HepG2 (cell line): ENCODE measurements at regions not wholly inside any gene's neighbourhood (a gene's known extent, or its start where the extent isn't known, plus 50 kb on each side); places are given as distances from the start of the nearest gene placed in this dataset.

Experiments used
- ATAC-seq: fragments of 200-7000 bp; cut with Tn5 transposase; 3 replicates; pipeline ENCODE4 v1.9.1; 2020; ENCODE audit warnings: mild to moderate bottlenecking, moderate library complexity
- BruUV-seq: library from RNA; stranded (reverse); fragments of 400-500 nt; replicated peaks from 2 replicates; lab custom pipeline; 2021; lab: Mats Ljungman, UMichigan
- CTCF ChIA-PET: fragments of 300-600 bp; formaldehyde crosslinking; extraction: SDS; loops from one replicate; lab custom pipeline; 2021; ENCODE audit warnings: low total read pairs, inconsistent platforms, low intra/inter-chr PET ratio; lab: Yijun Ruan, JAX
- POLR2A ChIA-PET: fragments of 350-600 bp; sonication (Branson Sonifier 250); formaldehyde crosslinking; loops from one replicate; lab custom pipeline; 2020; ENCODE audit warnings: antibody characterized with exemption, inconsistent platforms; lab: Yijun Ruan, JAX
- DNase-seq: peaks from one replicate; pipeline ENCODE4 v3.0.0-alpha.2; 2015; ENCODE audit warnings: low spot score
- FAIRE-seq: peaks from 3 replicates; lab custom pipeline; 2011; peaks lifted over from hg19 to GRCh38; lab: Jason Lieb, UNC
- H2AFZ ChIP-seq: one replicate; pipeline ENCODE4 v1.6.1; 2011; ENCODE audit warnings: low read length, inconsistent platforms
- H3K27ac ChIP-seq: fragments of 300-600 bp; 3 replicates; pipeline ENCODE4 v1.8.0; 2011; ENCODE audit warnings: mixed run types, mild to moderate bottlenecking, mixed read lengths, low read length, inconsistent platforms; ENCODE audit not compliant: insufficient read depth; ENCODE audit errors: extremely low read length
- H3K27me3 ChIP-seq, 2 experiments: fragments of 200-600 bp in 1 of 2; 2 replicates in 1 of 2; 3 replicates in 1 of 2; pipeline versions ENCODE4 v1.6.0 to v1.8.0; 2011; ENCODE audit warnings: low read length in 2 of 2, mild to moderate bottlenecking in 2 of 2, moderate library complexity in 2 of 2, inconsistent platforms in 1 of 2; ENCODE audit not compliant: insufficient read depth in 2 of 2, control insufficient read depth in 1 of 2
- H3K36me3 ChIP-seq, 2 experiments: fragments of 200-600 bp in 1 of 2; replicated peaks in 1 of 2; 2 replicates in 1 of 2; 3 replicates in 1 of 2; pipeline versions ENCODE4 v1.5.1 to v1.8.0; 2011; ENCODE audit warnings: low read length in 2 of 2, inconsistent platforms in 1 of 2; ENCODE audit not compliant: insufficient read depth in 2 of 2, control insufficient read depth in 1 of 2
- H3K4me1 ChIP-seq: 2 replicates; pipeline ENCODE4 v1.5.1; 2012; ENCODE audit warnings: low read length, inconsistent platforms; ENCODE audit not compliant: insufficient read depth
- H3K4me2 ChIP-seq: 2 replicates; pipeline ENCODE4 v1.6.0; 2011; ENCODE audit warnings: low read depth, low read length, inconsistent platforms
- H3K4me3 ChIP-seq, 3 experiments: fragments of 200-600 bp in 1 of 3; sonication (generic), shearing (Covaris generic) in 1 of 3; replicated peaks in 1 of 3; 2 replicates each; pipeline ENCODE4 v1.5.1; 2011 to 2016; ENCODE audit warnings: low read length in 3 of 3, inconsistent platforms in 2 of 3, low read depth in 2 of 3, mild to moderate bottlenecking in 2 of 3, control low read depth in 1 of 3, mixed read lengths in 1 of 3; ENCODE audit not compliant: insufficient read depth in 1 of 3
- H3K79me2 ChIP-seq: one replicate; pipeline ENCODE4 v1.6.1; 2011; ENCODE audit warnings: low read length, inconsistent platforms; ENCODE audit not compliant: insufficient read depth
- H3K9ac ChIP-seq: 2 replicates; pipeline ENCODE4 v1.6.0; 2011; ENCODE audit warnings: mild to moderate bottlenecking, low read depth, low read length, inconsistent platforms; ENCODE audit not compliant: insufficient read depth
- H3K9me3 ChIP-seq: 2 replicates; pipeline ENCODE4 v1.5.1; 2012; ENCODE audit warnings: mild to moderate bottlenecking, low read length
- H4K20me1 ChIP-seq: 2 replicates; pipeline ENCODE4 v1.6.0; 2011; ENCODE audit warnings: inconsistent platforms, mild to moderate bottlenecking, low read length, moderate library complexity; ENCODE audit not compliant: insufficient read depth
- GRHL1 ChIP-seq: sonication (generic); formaldehyde crosslinking; conservative IDR thresholded peaks from 2 replicates; pipeline ENCODE4 v1.8.0; 2022; ENCODE audit warnings: missing genetic modification reagents
- HNF1B ChIP-seq: sonication (generic); formaldehyde crosslinking; IDR thresholded peaks from 2 replicates; pipeline ENCODE4 v1.5.1; 2020; ENCODE audit warnings: mild to moderate bottlenecking, moderate library complexity, missing genetic modification reagents
- KDM1A ChIP-seq: IDR thresholded peaks from 2 replicates; pipeline ENCODE4 v1.6.1; 2016; ENCODE audit warnings: missing compliant biosample characterization
- NFRKB ChIP-seq: fragments of 450-650 bp; IDR thresholded peaks from 2 replicates; pipeline ENCODE4 v1.6.1; 2017
- ONECUT2 ChIP-seq: sonication (generic); formaldehyde crosslinking; IDR thresholded peaks from 2 replicates; pipeline ENCODE4 v1.4.0; 2020; ENCODE audit warnings: missing genetic modification reagents
- PBX3 ChIP-seq: sonication (generic); formaldehyde crosslinking; IDR thresholded peaks from 2 replicates; pipeline ENCODE4 v1.8.1; 2023; ENCODE audit warnings: missing genetic modification reagents, inconsistent platforms, borderline replicate concordance
- PHF5A ChIP-seq: IDR thresholded peaks from one replicate; pipeline ENCODE4 v1.6.1; 2018; ENCODE audit warnings: low read depth, missing genetic modification reagents; ENCODE audit not compliant: unreplicated experiment
- RXRB ChIP-seq: IDR thresholded peaks from 2 replicates; pipeline ENCODE4 v1.6.1; 2016; ENCODE audit warnings: borderline replicate concordance, missing genetic modification reagents, missing compliant biosample characterization
- SETDB1 ChIP-seq: sonication (generic); formaldehyde crosslinking; IDR thresholded peaks from 2 replicates; pipeline ENCODE4 v1.5.1; 2020; ENCODE audit warnings: missing genetic modification reagents, mild to moderate bottlenecking, borderline replicate concordance
- SNAPC5 ChIP-seq: sonication (generic); formaldehyde crosslinking; IDR thresholded peaks from 2 replicates; pipeline ENCODE4 v1.8.1; 2023; ENCODE audit warnings: mild to moderate bottlenecking, missing genetic modification reagents, borderline replicate concordance
- YY1 ChIP-seq: IDR thresholded peaks from 2 replicates; pipeline ENCODE4 v1.6.1; 2011; ENCODE audit warnings: low read length, low read depth, moderate library complexity, mild to moderate bottlenecking; ENCODE audit not compliant: insufficient read depth, insufficient replicate concordance
- ZBTB3 ChIP-seq: sonication (generic); formaldehyde crosslinking; IDR thresholded peaks from 2 replicates; pipeline ENCODE4 v1.4.0; 2020; ENCODE audit warnings: low read depth, mild to moderate bottlenecking, moderate library complexity, missing genetic modification reagents, borderline replicate concordance
- ZNF773 ChIP-seq: sonication (generic); formaldehyde crosslinking; IDR thresholded peaks from 2 replicates; pipeline ENCODE4 v1.4.0; 2020; ENCODE audit warnings: missing genetic modification reagents, borderline replicate concordance
- ZNF83 ChIP-seq: sonication (generic); formaldehyde crosslinking; IDR thresholded peaks from 2 replicates; pipeline ENCODE4 v1.4.0; 2020; ENCODE audit warnings: missing genetic modification reagents, mild to moderate bottlenecking, borderline replicate concordance
- ZSCAN20 ChIP-seq: sonication (generic); formaldehyde crosslinking; IDR thresholded peaks from 2 replicates; pipeline ENCODE4 v1.4.0; 2020; ENCODE audit warnings: missing genetic modification reagents, mild to moderate bottlenecking, borderline replicate concordance
- WGBS: methylation state at CpG from one replicate; pipeline ENCODE4 v1.1.6; 2017; ENCODE audit warnings: low lambda C conversion rate; 5-methylcytosine and 5-hydroxymethylcytosine counted together
- in situ Hi-C: cut with HindIII; loops from 2 replicates; pipeline ENCODE4 v1.10.0; 2017; ENCODE audit warnings: low pct_unique_long_range_greater_than_20kb; ENCODE audit not compliant: extremely low pct_ligation_motif_present
- intact Hi-C: fragments of 100-400 bp; cut with micrococcal nuclease; formaldehyde crosslinking; loops from one replicate; pipeline ENCODE4 v1.10.0; 2022; ENCODE audit not compliant: unreplicated experiment

GRCh38 chr1:239718997-239719628, 332.7 kb downstream of the CHRM3 start:
- no TSS peak for BruUV-seq
- H3K27me3 ChIP-seq: no peaks in the 10 kb centered on the region
- no peak overlapping the region for H3K4me2 ChIP-seq
- no peaks in the 10 kb centered on the region for H4K20me1 ChIP-seq
- DNase-seq: no peak
- FAIRE-seq: no peak
- in situ Hi-C loops (no loop called here), intact Hi-C loops (no loop called here)
- no peaks in the 10 kb centered on the region for H3K4me1 ChIP-seq
- no peak overlapping the region for H3K9ac ChIP-seq
- no peak overlapping the region for H2AFZ ChIP-seq
- TF ChIP-seq ZNF83 (no peak), ZSCAN20 (no peak), SNAPC5 (CRISPR knock-in tag) (no peak), SETDB1 (no peak), ZBTB3 (CRISPR knock-in tag) (no peak), YY1 (no peak), ZNF773 (no peak), ONECUT2 (CRISPR knock-in tag) (no peak), GRHL1 (no peak), PBX3 (CRISPR knock-in tag) (no peak), RXRB (CRISPR knock-in tag) (no peak), KDM1A (CRISPR knock-in tag) (no peak), PHF5A (no peak), NFRKB (no peak), HNF1B (CRISPR knock-in tag) (no peak)
- CTCF ChIA-PET: no interaction called here
- no peak overlapping the region for H3K27ac ChIP-seq
- H3K36me3 ChIP-seq: no peaks in the 10 kb centered on the region
- ATAC-seq: no peak
- H3K4me3 ChIP-seq: no peak overlapping the region
- WGBS: 31% methylated on average over 5 of the region's 6 CpGs
- H3K79me2 ChIP-seq: no peaks in the 10 kb centered on the region
- POLR2A ChIA-PET: no interaction called here
- H3K9me3 ChIP-seq: peaks cover 8% of the 10 kb centered on the region
